ENCODE measurements at regions not wholly inside any gene's neighbourhood (a gene's known extent, or its start where the extent isn't known, plus 50 kb on each side); places are given as distances from the start of the nearest gene placed in this dataset.

- no peaks in the 10 kb centered on the region for H3K27me3 ChIP-seq (ENCODE audit: control insufficient read depth, insufficient read depth, low read length)
- peak in 1 of 5 donors; percentile 37 for DNase-seq
- no peak overlapping the region for H3K9ac ChIP-seq (ENCODE audit: low read length in 3 of 3)
- no peaks in the 10 kb centered on the region for H3K4me1 ChIP-seq (ENCODE audit: control insufficient read depth in 2 of 3, insufficient read depth in 2 of 3, low read depth in 1 of 3, low read length in 3 of 3)
- H3K27ac ChIP-seq (ENCODE audit: low read depth in 2 of 2, low read length in 2 of 2), result no peak overlapping the region
- intact Hi-C loops (cut with DNase I), result no loop called here
- FAIRE-seq, result no peak
- H3K4me3 ChIP-seq (ENCODE audit: low read length in 3 of 3), result no peak overlapping the region
- no peaks in the 10 kb centered on the region for H3K36me3 ChIP-seq (ENCODE audit: control insufficient read depth in 2 of 3, insufficient read depth in 3 of 3, low read length in 3 of 3)
- TF ChIP-seq, protein P1, sequence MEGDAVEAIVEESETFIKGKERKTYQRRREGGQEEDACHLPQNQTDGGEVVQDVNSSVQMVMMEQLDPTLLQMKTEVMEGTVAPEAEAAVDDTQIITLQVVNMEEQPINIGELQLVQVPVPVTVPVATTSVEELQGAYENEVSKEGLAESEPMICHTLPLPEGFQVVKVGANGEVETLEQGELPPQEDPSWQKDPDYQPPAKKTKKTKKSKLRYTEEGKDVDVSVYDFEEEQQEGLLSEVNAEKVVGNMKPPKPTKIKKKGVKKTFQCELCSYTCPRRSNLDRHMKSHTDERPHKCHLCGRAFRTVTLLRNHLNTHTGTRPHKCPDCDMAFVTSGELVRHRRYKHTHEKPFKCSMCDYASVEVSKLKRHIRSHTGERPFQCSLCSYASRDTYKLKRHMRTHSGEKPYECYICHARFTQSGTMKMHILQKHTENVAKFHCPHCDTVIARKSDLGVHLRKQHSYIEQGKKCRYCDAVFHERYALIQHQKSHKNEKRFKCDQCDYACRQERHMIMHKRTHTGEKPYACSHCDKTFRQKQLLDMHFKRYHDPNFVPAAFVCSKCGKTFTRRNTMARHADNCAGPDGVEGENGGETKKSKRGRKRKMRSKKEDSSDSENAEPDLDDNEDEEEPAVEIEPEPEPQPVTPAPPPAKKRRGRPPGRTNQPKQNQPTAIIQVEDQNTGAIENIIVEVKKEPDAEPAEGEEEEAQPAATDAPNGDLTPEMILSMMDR (IDR thresholded peaks at IDR 0.05; ENCODE audit: borderline replicate concordance, extremely low read depth, insufficient read depth), result no peak
- no peaks in the 10 kb centered on the region for H3K9me3 ChIP-seq (ENCODE audit: control insufficient read depth in 2 of 3, insufficient read depth in 1 of 3, low read length in 3 of 3)
Measured at GRCh38 chr2:175832866-175833265, 169.2 kb downstream of the LNPK start.

DNA sequence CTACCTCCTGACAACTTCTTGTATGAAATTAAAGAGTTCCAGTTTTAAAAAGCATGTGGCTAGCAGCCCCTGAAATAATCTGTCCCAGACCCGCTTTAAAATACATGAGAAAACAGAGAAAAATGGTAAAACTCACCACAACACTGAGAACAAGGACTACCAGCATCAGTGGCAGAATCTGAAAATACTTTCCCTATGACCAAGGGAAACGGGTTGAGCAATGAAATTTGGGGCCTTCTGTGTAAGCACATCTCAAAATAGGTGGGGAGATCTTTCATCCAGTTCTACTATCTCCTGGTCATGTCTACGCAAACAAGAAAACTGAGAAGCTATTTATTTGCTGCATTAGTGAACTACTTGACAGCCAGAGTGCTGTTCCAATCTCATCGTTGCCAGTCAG lies 172.3 kb downstream of the LNPK start:
- no peak overlapping the region for H3K9ac ChIP-seq (ENCODE audit: low read length in 3 of 3)
- H3K9me3 ChIP-seq (ENCODE audit: control insufficient read depth in 2 of 3, insufficient read depth in 1 of 3, low read length in 3 of 3), result no peaks in the 10 kb centered on the region
- intact Hi-C loops (cut with DNase I), result no loop called here
- H3K27ac ChIP-seq (ENCODE audit: low read depth in 2 of 2, low read length in 2 of 2), result no peak overlapping the region
- no peak for FAIRE-seq
- TF ChIP-seq, protein P1 (IDR thresholded peaks at IDR 0.05; ENCODE audit: borderline replicate concordance, extremely low read depth, insufficient read depth), result no peak
- H3K4me1 ChIP-seq (ENCODE audit: control insufficient read depth in 2 of 3, insufficient read depth in 2 of 3, low read depth in 1 of 3, low read length in 3 of 3), result no peaks in the 10 kb centered on the region
- H3K36me3 ChIP-seq (ENCODE audit: control insufficient read depth in 2 of 3, insufficient read depth in 3 of 3, low read length in 3 of 3), result no peaks in the 10 kb centered on the region
- H3K27me3 ChIP-seq (ENCODE audit: control insufficient read depth, insufficient read depth, low read length), result no peaks in the 10 kb centered on the region
- no peak for DNase-seq
- no peak overlapping the region for H3K4me3 ChIP-seq (ENCODE audit: low read length in 3 of 3)

DNA sequence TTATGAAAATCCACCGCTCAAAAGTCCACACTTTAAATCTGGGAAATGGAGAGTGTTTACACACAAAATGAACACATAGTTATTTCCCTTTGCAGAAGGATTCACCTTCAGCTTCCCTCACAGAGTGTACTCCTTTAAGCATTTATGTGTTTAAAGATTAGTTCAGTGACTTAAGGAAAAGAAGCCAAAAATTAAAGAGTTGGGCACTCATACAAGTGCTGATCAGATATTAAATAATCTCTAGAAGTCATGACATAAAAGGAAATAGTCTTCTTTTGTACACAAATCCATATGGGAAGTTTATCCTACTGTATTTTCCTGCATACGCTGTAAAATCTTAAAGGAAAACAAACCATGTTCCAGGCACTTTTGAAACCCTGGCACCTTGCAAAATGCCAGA lies 174.2 kb downstream of the LNPK start:
- TF ChIP-seq, protein P1 (IDR thresholded peaks at IDR 0.05; ENCODE audit: borderline replicate concordance, extremely low read depth, insufficient read depth), result no peak
- DNase-seq (no peak), FAIRE-seq (no peak)

GRCh38 chr2:175824243-175824642 lies 177.8 kb downstream of the LNPK start:
- intact Hi-C loops (cut with DNase I), result no loop called here

More for the DNA sequence above, 174.2 kb downstream of the LNPK start:
- no peak overlapping the region for H3K4me3 ChIP-seq (ENCODE audit: low read length in 3 of 3)
- no peaks in the 10 kb centered on the region for H3K27me3 ChIP-seq (ENCODE audit: control insufficient read depth, insufficient read depth, low read length)
- no peak overlapping the region for H3K9ac ChIP-seq (ENCODE audit: low read length in 3 of 3)
- no peaks in the 10 kb centered on the region for H3K4me1 ChIP-seq (ENCODE audit: control insufficient read depth in 2 of 3, insufficient read depth in 2 of 3, low read depth in 1 of 3, low read length in 3 of 3)
- no peak overlapping the region for H3K27ac ChIP-seq (ENCODE audit: low read depth in 2 of 2, low read length in 2 of 2)
- H3K36me3 ChIP-seq (ENCODE audit: control insufficient read depth in 2 of 3, insufficient read depth in 3 of 3, low read length in 3 of 3), result no peaks in the 10 kb centered on the region
- H3K9me3 ChIP-seq (ENCODE audit: control insufficient read depth in 2 of 3, insufficient read depth in 1 of 3, low read length in 3 of 3), result no peaks in the 10 kb centered on the region
- intact Hi-C loops (cut with DNase I), result no loop called here

More at GRCh38 chr2:175824243-175824642, 177.8 kb downstream of the LNPK start:
- no peaks in the 10 kb centered on the region for H3K4me1 ChIP-seq (ENCODE audit: control insufficient read depth in 2 of 3, insufficient read depth in 2 of 3, low read depth in 1 of 3, low read length in 3 of 3)
- H3K9ac ChIP-seq (ENCODE audit: low read length in 3 of 3), result no peak overlapping the region
- DNase-seq, result no peak
- H3K4me3 ChIP-seq (ENCODE audit: low read length in 3 of 3), result no peak overlapping the region
- H3K27me3 ChIP-seq (ENCODE audit: control insufficient read depth, insufficient read depth, low read length), result no peaks in the 10 kb centered on the region
- H3K27ac ChIP-seq (ENCODE audit: low read depth in 2 of 2, low read length in 2 of 2), result no peak overlapping the region
- TF ChIP-seq, protein P1 (IDR thresholded peaks at IDR 0.05; ENCODE audit: borderline replicate concordance, extremely low read depth, insufficient read depth), result no peak
- H3K36me3 ChIP-seq (ENCODE audit: control insufficient read depth in 2 of 3, insufficient read depth in 3 of 3, low read length in 3 of 3), result no peaks in the 10 kb centered on the region
- no peaks in the 10 kb centered on the region for H3K9me3 ChIP-seq (ENCODE audit: control insufficient read depth in 2 of 3, insufficient read depth in 1 of 3, low read length in 3 of 3)
- no peak for FAIRE-seq

Measured in kidney (tissue), 13 donors.